Liver (tissue), 8 donors: ENCODE measurements at regions not wholly inside any gene's neighbourhood (a gene's known extent, or its start where the extent isn't known, plus 50 kb on each side); places are given as distances from the start of the nearest gene placed in this dataset.

Experiments used
- DNase-seq: peaks from one replicate; pipeline ENCODE4 v3.0.0-alpha.2; 2017; ENCODE audit warnings: low spot score
- H3K27ac ChIP-seq, 2 donors: one replicate each; pipeline ENCODE4 v1.7.0; 2013; ENCODE audit warnings: inconsistent platforms in 2 of 2, low read length in 2 of 2, control low read depth in 1 of 2, low read depth in 1 of 2, mild to moderate bottlenecking in 1 of 2
- H3K27me3 ChIP-seq, 4 donors: one replicate each; pipeline versions ENCODE4 v1.6.1 to v1.7.0; 2013; ENCODE audit warnings: low read length in 3 of 4, inconsistent platforms in 1 of 4, mild to moderate bottlenecking in 1 of 4, moderate library complexity in 1 of 4; ENCODE audit not compliant: control insufficient read depth in 4 of 4, insufficient read depth in 4 of 4
- H3K36me3 ChIP-seq, 4 donors: one replicate each; pipeline versions ENCODE4 v1.6.1 to v1.7.0; 2013; ENCODE audit warnings: low read length in 3 of 4, mild to moderate bottlenecking in 3 of 4, low read depth in 1 of 4, moderate library complexity in 1 of 4; ENCODE audit not compliant: control insufficient read depth in 4 of 4, insufficient read depth in 3 of 4
- H3K4me1 ChIP-seq, 4 donors: one replicate each; pipeline versions ENCODE4 v1.6.1 to v1.7.0; 2013; ENCODE audit warnings: low read length in 3 of 4, mild to moderate bottlenecking in 3 of 4, moderate library complexity in 1 of 4; ENCODE audit not compliant: control insufficient read depth in 4 of 4, insufficient read depth in 4 of 4
- H3K4me3 ChIP-seq, 3 donors: one replicate each; pipeline versions ENCODE4 v1.6.1 to v1.7.0; 2013; ENCODE audit warnings: low read length in 3 of 3, control low read depth in 1 of 3, low read depth in 1 of 3, mild to moderate bottlenecking in 1 of 3
- H3K9ac ChIP-seq, 2 donors: one replicate each; pipeline ENCODE4 v1.7.0; 2013; ENCODE audit warnings: low read length in 2 of 2, mild to moderate bottlenecking in 2 of 2, moderate library complexity in 2 of 2, control low read depth in 1 of 2, low read depth in 1 of 2
- H3K9me3 ChIP-seq, 4 donors: one replicate each; pipeline versions ENCODE4 v1.6.1 to v1.7.0; 2013; ENCODE audit warnings: low read length in 3 of 4; ENCODE audit not compliant: control insufficient read depth in 4 of 4
- CTCF ChIP-seq: fragments of 150-350 bp; IDR thresholded peaks from 2 replicates; pipeline ENCODE4 v1.5.1; 2017; ENCODE audit warnings: improper control_type of control experiment, low read depth, low read length; ENCODE audit not compliant: missing input control
- FOXA1 ChIP-seq: IDR thresholded peaks from 2 replicates; pipeline ENCODE4 v1.6.1; 2016; ENCODE audit warnings: antibody characterized with exemption
- FOXA2 ChIP-seq: IDR thresholded peaks from 2 replicates; pipeline ENCODE4 v1.6.1; 2016; ENCODE audit warnings: antibody characterized with exemption
- GABPA ChIP-seq, 2 donors: IDR thresholded peaks in 1 of 2; conservative IDR thresholded peaks in 1 of 2; 2 replicates each; pipeline ENCODE4 v1.6.1; 2016; ENCODE audit warnings: antibody characterized with exemption in 2 of 2, mild to moderate bottlenecking in 1 of 2, moderate library complexity in 1 of 2
- HNF4A ChIP-seq, 2 donors: conservative IDR thresholded peaks; 2 replicates each; pipeline ENCODE4 v1.6.1; 2016; ENCODE audit warnings: antibody characterized with exemption in 2 of 2, mild to moderate bottlenecking in 2 of 2
- JUND ChIP-seq, 2 donors: IDR thresholded peaks; 2 replicates each; pipeline ENCODE4 v1.6.1; 2016; ENCODE audit warnings: antibody characterized with exemption in 2 of 2
- NR2F2 ChIP-seq: IDR thresholded peaks from 2 replicates; pipeline ENCODE4 v1.6.1; 2016; ENCODE audit warnings: antibody characterized with exemption
- RAD21 ChIP-seq, 2 donors: IDR thresholded peaks; 2 replicates each; pipeline ENCODE4 v1.6.1; 2016; ENCODE audit warnings: antibody characterized with exemption in 2 of 2, mild to moderate bottlenecking in 2 of 2
- REST ChIP-seq: IDR thresholded peaks from 2 replicates; pipeline ENCODE4 v1.6.1; 2016; ENCODE audit warnings: antibody characterized with exemption, mild to moderate bottlenecking
- RXRA ChIP-seq, 2 donors: IDR thresholded peaks; 2 replicates each; pipeline ENCODE4 v1.6.1; 2017 to 2018; ENCODE audit warnings: antibody characterized with exemption in 2 of 2, mild to moderate bottlenecking in 1 of 2
- TAF1 ChIP-seq: conservative IDR thresholded peaks from 2 replicates; pipeline ENCODE4 v1.6.1; 2016; ENCODE audit warnings: antibody characterized with exemption, mild to moderate bottlenecking
- YY1 ChIP-seq: IDR thresholded peaks from 2 replicates; pipeline ENCODE4 v1.6.1; 2016; ENCODE audit warnings: antibody characterized with exemption, mild to moderate bottlenecking
- ZBTB33 ChIP-seq: IDR thresholded peaks from 2 replicates; pipeline ENCODE4 v1.6.1; 2016; ENCODE audit warnings: antibody characterized with exemption
- WGBS: extraction: QIAGEN DNeasy Blood & Tissue Kit; methylation state at CpG from one replicate; pipeline ENCODE4 v1.1.7; 2013; 5-methylcytosine and 5-hydroxymethylcytosine counted together
- TF ChIP-seq, protein P1 (sequence below): IDR thresholded peaks from 2 replicates; pipeline ENCODE4 v1.6.1; 2016; ENCODE audit warnings: antibody characterized with exemption
- donor health status: healthy.
- donor health status: healthy.
- donor health status: healthy.
- donor health status: healthy.
- donor health status: healthy.

DNA sequence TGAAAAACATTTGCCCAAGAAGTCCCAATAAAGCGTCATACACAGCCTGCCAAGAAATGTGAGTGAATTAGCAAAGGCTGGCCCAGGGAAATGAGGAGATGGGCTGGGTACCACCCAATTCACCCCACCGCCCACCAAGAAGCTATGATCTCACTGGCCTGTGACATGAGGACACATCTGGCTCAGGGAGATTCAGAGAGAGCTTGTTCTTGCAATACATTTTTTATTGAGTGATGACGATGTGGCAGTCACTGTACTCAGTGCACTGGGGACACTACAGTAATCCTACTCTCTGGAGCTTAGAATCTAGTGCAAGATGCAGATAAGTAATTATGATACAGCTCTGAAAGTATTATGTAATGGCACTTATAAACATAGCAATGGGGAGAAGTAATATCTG lies 64.6 kb upstream of the IGFBP2 start:
- H3K9me3 ChIP-seq = no peaks in the 10 kb centered on the region
- TF ChIP-seq ZBTB33 (no peak), GABPA (IDR thresholded peaks at IDR 0.05 in 1 of 2, conservative IDR thresholded peaks at IDR 0.05 in 1 of 2) (no peak), REST (no peak), YY1 (no peak), FOXA1 (no peak), JUND (IDR thresholded peaks at IDR 0.05) (no peak), TAF1 (no peak), HNF4A (conservative IDR thresholded peaks at IDR 0.05) (no peak), RAD21 (IDR thresholded peaks at IDR 0.05) (no peak), CTCF (no peak)
- TF ChIP-seq, protein P1, sequence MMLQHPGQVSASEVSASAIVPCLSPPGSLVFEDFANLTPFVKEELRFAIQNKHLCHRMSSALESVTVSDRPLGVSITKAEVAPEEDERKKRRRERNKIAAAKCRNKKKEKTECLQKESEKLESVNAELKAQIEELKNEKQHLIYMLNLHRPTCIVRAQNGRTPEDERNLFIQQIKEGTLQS = no peak
- H3K9ac ChIP-seq = no peak overlapping the region
- peaks cover 3 to 25% (median 10%) of the 10 kb centered on the region in 4 donors for H3K4me1 ChIP-seq
- WGBS = 92% methylated on average over 3 of the region's 3 CpGs
- no peak overlapping the region for H3K27ac ChIP-seq
- H3K36me3 ChIP-seq = no peaks in the 10 kb centered on the region
- no peak for DNase-seq
- H3K27me3 ChIP-seq = no peaks in the 10 kb centered on the region
- no peak overlapping the region for H3K4me3 ChIP-seq

GRCh38 chr2:216569765-216570164 lies 63.5 kb upstream of the IGFBP2 start:
- WGBS = 91% methylated on average over 5 of the region's 5 CpGs
- no peak overlapping the region for H3K27ac ChIP-seq

More at GRCh38 chr2:216569765-216570164, 63.5 kb upstream of the IGFBP2 start:
- Histone ChIP-seq H3K4me3 (no peak overlapping the region), H3K9ac (no peak overlapping the region), H3K27me3 (no peaks in the 10 kb centered on the region), H3K4me1 (peaks cover 5 to 33% (median 10%) of the 10 kb centered on the region in 4 donors), H3K9me3 (no peaks in the 10 kb centered on the region), H3K36me3 (no peaks in the 10 kb centered on the region)
- TF ChIP-seq RXRA (IDR thresholded peaks at IDR 0.05) (no peak), RAD21 (IDR thresholded peaks at IDR 0.05) (no peak), TAF1 (no peak), HNF4A (conservative IDR thresholded peaks at IDR 0.05) (no peak), GABPA (IDR thresholded peaks at IDR 0.05 in 1 of 2, conservative IDR thresholded peaks at IDR 0.05 in 1 of 2) (no peak), FOXA1 (no peak), NR2F2 (no peak), YY1 (no peak), JUND (IDR thresholded peaks at IDR 0.05) (no peak), REST (no peak), FOXA2 (no peak)
- no peak for DNase-seq
